ENCODE measurements at regions not wholly inside any gene's neighbourhood (a gene's known extent, or its start where the extent isn't known, plus 50 kb on each side); places are given as distances from the start of the nearest gene placed in this dataset.

- in situ Hi-C loops (cut with HindIII; ENCODE audit: low pct_ligation_motif_present, low sequenced_read_pairs) = no loop called here
- H3K4me3 ChIP-seq (ENCODE audit: low read depth, low read length) = no peak overlapping the region
- no peaks in the 10 kb centered on the region for H3K27me3 ChIP-seq (replicated peaks)
- H3K36me3 ChIP-seq (replicated peaks) = no peaks in the 10 kb centered on the region
- DNase-seq = no peak
- TF ChIP-seq CTCF (IDR thresholded peaks at IDR 0.05; ENCODE audit: low read depth, low read length, missing control alignments) = no peak
- no peak overlapping the region for H3K27ac ChIP-seq
Measured at GRCh38 chr10:113477451-113477850, 75.4 kb upstream of the HABP2 start.

GRCh38 chr10:113479346-113480080 lies 73.3 kb upstream of the HABP2 start:
- no peak for TF ChIP-seq CTCF (IDR thresholded peaks at IDR 0.05; ENCODE audit: low read depth, low read length, missing control alignments)
- Histone ChIP-seq H3K4me3 (ENCODE audit: low read depth, low read length) (no peak overlapping the region), H3K36me3 (replicated peaks) (no peaks in the 10 kb centered on the region), H3K27ac (no peak overlapping the region), H3K27me3 (replicated peaks) (no peaks in the 10 kb centered on the region)
- in situ Hi-C loops (cut with HindIII; ENCODE audit: low pct_ligation_motif_present, low sequenced_read_pairs) = no loop called here
- no peak for DNase-seq

- in situ Hi-C loops (cut with HindIII; ENCODE audit: low pct_ligation_motif_present, low sequenced_read_pairs) = no loop called here
- no peak for DNase-seq
- Histone ChIP-seq H3K36me3 (replicated peaks) (no peaks in the 10 kb centered on the region), H3K27ac (no peak overlapping the region), H3K4me3 (ENCODE audit: low read depth, low read length) (no peak overlapping the region), H3K27me3 (replicated peaks) (no peaks in the 10 kb centered on the region)
- no peak for TF ChIP-seq CTCF (IDR thresholded peaks at IDR 0.05; ENCODE audit: low read depth, low read length, missing control alignments)
Measured at GRCh38 chr10:113480081-113480360, 72.8 kb upstream of the HABP2 start.

GRCh38 chr10:113480851-113481502 lies 71.9 kb upstream of the HABP2 start:
- DNase-seq = no peak
- no peak for TF ChIP-seq CTCF (IDR thresholded peaks at IDR 0.05; ENCODE audit: low read depth, low read length, missing control alignments)
- no peaks in the 10 kb centered on the region for H3K36me3 ChIP-seq (replicated peaks)
- no peaks in the 10 kb centered on the region for H3K27me3 ChIP-seq (replicated peaks)
- no peak overlapping the region for H3K4me3 ChIP-seq (ENCODE audit: low read depth, low read length)
- in situ Hi-C loops (cut with HindIII; ENCODE audit: low pct_ligation_motif_present, low sequenced_read_pairs) = no loop called here
- no peak overlapping the region for H3K27ac ChIP-seq

GRCh38 chr10:113484487-113484886 lies 68.4 kb upstream of the HABP2 start:
- TF ChIP-seq CTCF (IDR thresholded peaks at IDR 0.05; ENCODE audit: low read depth, low read length, missing control alignments) = no peak
- Histone ChIP-seq H3K27ac (no peak overlapping the region), H3K36me3 (replicated peaks) (no peaks in the 10 kb centered on the region), H3K27me3 (replicated peaks) (no peaks in the 10 kb centered on the region), H3K4me3 (ENCODE audit: low read depth, low read length) (no peak overlapping the region)
- in situ Hi-C loops (cut with HindIII; ENCODE audit: low pct_ligation_motif_present, low sequenced_read_pairs) = no loop called here
- DNase-seq = no peak

GRCh38 chr10:113485736-113486135 lies 67.1 kb upstream of the HABP2 start:
- Histone ChIP-seq H3K36me3 (replicated peaks) (no peaks in the 10 kb centered on the region), H3K4me3 (ENCODE audit: low read depth, low read length) (no peak overlapping the region), H3K27me3 (replicated peaks) (no peaks in the 10 kb centered on the region), H3K27ac (no peak overlapping the region)
- in situ Hi-C loops (cut with HindIII; ENCODE audit: low pct_ligation_motif_present, low sequenced_read_pairs) = no loop called here
- no peak for TF ChIP-seq CTCF (IDR thresholded peaks at IDR 0.05; ENCODE audit: low read depth, low read length, missing control alignments)
- DNase-seq = no peak

All from brain microvascular endothelial cell (primary cell).